ENCODE measurements at regions not wholly inside any gene's neighbourhood (a gene's known extent, or its start where the extent isn't known, plus 50 kb on each side); places are given as distances from the start of the nearest gene placed in this dataset.

DNA sequence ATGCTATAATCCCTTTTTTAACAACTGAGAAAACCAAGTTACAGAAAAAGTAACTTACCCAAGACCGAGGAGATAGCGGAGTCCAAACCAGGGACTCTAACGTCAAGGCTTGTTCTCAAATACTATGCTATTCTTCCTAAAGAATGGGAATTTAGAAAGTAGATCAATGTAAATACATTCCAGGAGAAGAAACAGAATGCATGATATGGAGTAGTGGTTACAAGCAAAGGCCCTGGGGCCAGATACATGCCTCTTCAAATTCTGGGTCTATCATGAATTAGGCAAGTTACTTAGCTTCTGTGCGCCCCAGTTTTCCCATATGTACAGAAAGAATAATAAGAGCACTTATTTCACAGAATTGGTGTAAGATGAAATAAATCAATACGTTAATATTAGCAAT lies 102.0 kb upstream of the CHMP2B start:
- Histone ChIP-seq H3K14ac (replicated peaks; ENCODE audit: low read depth, low read length) (no peak overlapping the region), H3K27ac (ENCODE audit: insufficient read depth, low read length) (no peak overlapping the region), H3K79me1 (ENCODE audit: low read depth in 1 of 2, low read length in 2 of 2) (no peaks in the 10 kb centered on the region), H4K20me1 (ENCODE audit: insufficient read depth, low read length) (no peaks in the 10 kb centered on the region), H3K4ac (ENCODE audit: low read depth, low read length) (no peak overlapping the region), H3K27me3 (ENCODE audit: control insufficient read depth, insufficient read depth, low read length) (no peaks in the 10 kb centered on the region), H4K5ac (ENCODE audit: low read depth, low read length) (no peak overlapping the region), H3K9me3 (ENCODE audit: control insufficient read depth, insufficient read depth, low read length) (no peaks in the 10 kb centered on the region), H3K36me3 (ENCODE audit: control insufficient read depth, insufficient read depth, low read length) (no peaks in the 10 kb centered on the region), H4K91ac (ENCODE audit: insufficient read depth, low read depth, low read length) (no peak overlapping the region), H3K18ac (ENCODE audit: low read depth, low read length) (no peak overlapping the region), H3K4me1 (ENCODE audit: control insufficient read depth, insufficient read depth, low read length) (no peaks in the 10 kb centered on the region), H3K9ac (ENCODE audit: low read depth, low read length) (no peak overlapping the region), H2BK5ac (ENCODE audit: low read depth, low read length, poor library complexity, severe bottlenecking) (no peak overlapping the region), H3K4me2 (ENCODE audit: low read depth, low read length) (no peak overlapping the region), H3K4me3 (ENCODE audit: insufficient read depth, low read depth, low read length) (no peak overlapping the region), H2AK5ac (ENCODE audit: low read depth, low read length) (no peak overlapping the region), H4K8ac (ENCODE audit: low read depth in 2 of 2, low read length in 2 of 2) (no peak overlapping the region), H3K23ac (ENCODE audit: low read depth, low read length) (no peak overlapping the region), H2BK15ac (ENCODE audit: low read depth, low read length) (no peak overlapping the region), H2BK20ac (ENCODE audit: low read depth, low read length) (no peak overlapping the region), H2AFZ (replicated peaks; ENCODE audit: low read length, poor library complexity) (no peak overlapping the region), H2AK9ac (replicated peaks; ENCODE audit: low read depth, low read length, poor library complexity) (no peak overlapping the region), H3K9me1 (ENCODE audit: insufficient read depth, low read length) (no peaks in the 10 kb centered on the region), H3K56ac (ENCODE audit: extremely low read depth, insufficient read depth, low read length) (no peak overlapping the region), H2BK120ac (ENCODE audit: low read depth, low read length) (no peak overlapping the region)
- intact Hi-C loops (cut with micrococcal nuclease), result loop anchor here (10.0 kb wide), 1 partner anchor 60 kb away; no protein-coding TSS in a partner anchor
- TF ChIP-seq RCOR1 (IDR thresholded peaks at IDR 0.05; ENCODE audit: insufficient replicate concordance, low read length), result no peak
- no peak for TF ChIP-seq SMC3 (IDR thresholded peaks at IDR 0.05; ENCODE audit: low read depth, low read length)
- TF ChIP-seq BHLHE40 (IDR thresholded peaks at IDR 0.05; ENCODE audit: low read depth, low read length), result no peak
- TF ChIP-seq MAFK (IDR thresholded peaks at IDR 0.05; ENCODE audit: low read depth, low read length), result no peak
- TF ChIP-seq, protein P1, sequence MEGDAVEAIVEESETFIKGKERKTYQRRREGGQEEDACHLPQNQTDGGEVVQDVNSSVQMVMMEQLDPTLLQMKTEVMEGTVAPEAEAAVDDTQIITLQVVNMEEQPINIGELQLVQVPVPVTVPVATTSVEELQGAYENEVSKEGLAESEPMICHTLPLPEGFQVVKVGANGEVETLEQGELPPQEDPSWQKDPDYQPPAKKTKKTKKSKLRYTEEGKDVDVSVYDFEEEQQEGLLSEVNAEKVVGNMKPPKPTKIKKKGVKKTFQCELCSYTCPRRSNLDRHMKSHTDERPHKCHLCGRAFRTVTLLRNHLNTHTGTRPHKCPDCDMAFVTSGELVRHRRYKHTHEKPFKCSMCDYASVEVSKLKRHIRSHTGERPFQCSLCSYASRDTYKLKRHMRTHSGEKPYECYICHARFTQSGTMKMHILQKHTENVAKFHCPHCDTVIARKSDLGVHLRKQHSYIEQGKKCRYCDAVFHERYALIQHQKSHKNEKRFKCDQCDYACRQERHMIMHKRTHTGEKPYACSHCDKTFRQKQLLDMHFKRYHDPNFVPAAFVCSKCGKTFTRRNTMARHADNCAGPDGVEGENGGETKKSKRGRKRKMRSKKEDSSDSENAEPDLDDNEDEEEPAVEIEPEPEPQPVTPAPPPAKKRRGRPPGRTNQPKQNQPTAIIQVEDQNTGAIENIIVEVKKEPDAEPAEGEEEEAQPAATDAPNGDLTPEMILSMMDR (conservative IDR thresholded peaks at IDR 0.05; ENCODE audit: low read depth, low read length), result no peak
- TF ChIP-seq CHD1 (IDR thresholded peaks at IDR 0.05; ENCODE audit: low read depth, low read length), result no peak
- TF ChIP-seq NFE2L2 (IDR thresholded peaks at IDR 0.05; ENCODE audit: low read depth, low read length), result no peak
- TF ChIP-seq USF2 (IDR thresholded peaks at IDR 0.05; ENCODE audit: low read depth, low read length), result no peak
- TF ChIP-seq MXI1 (IDR thresholded peaks at IDR 0.05; ENCODE audit: borderline replicate concordance, low read depth, low read length), result no peak
- TF ChIP-seq, protein P2, sequence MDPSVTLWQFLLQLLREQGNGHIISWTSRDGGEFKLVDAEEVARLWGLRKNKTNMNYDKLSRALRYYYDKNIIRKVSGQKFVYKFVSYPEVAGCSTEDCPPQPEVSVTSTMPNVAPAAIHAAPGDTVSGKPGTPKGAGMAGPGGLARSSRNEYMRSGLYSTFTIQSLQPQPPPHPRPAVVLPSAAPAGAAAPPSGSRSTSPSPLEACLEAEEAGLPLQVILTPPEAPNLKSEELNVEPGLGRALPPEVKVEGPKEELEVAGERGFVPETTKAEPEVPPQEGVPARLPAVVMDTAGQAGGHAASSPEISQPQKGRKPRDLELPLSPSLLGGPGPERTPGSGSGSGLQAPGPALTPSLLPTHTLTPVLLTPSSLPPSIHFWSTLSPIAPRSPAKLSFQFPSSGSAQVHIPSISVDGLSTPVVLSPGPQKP (IDR thresholded peaks at IDR 0.05; ENCODE audit: borderline replicate concordance, low read depth, low read length), result no peak
- no CpG with 5 or more reads among the region's 5 CpGs for WGBS, 2 experiments (ENCODE audit: extremely low coverage in 2 of 2, insufficient read length in 1 of 2)
- POLR2A ChIA-PET (ENCODE audit: unreplicated experiment), result no interaction called here
- no TSS peak for BruUV-seq (replicated peaks)
- DNase-seq (no peak), ATAC-seq (ENCODE audit: low read depth) (no peak)
- dilution Hi-C loops (cut with HindIII; ENCODE audit: low sequenced_read_pairs, unreplicated experiment), result no loop called here
- in situ Hi-C loops (cut with MboI; ENCODE audit: low sequenced_read_pairs), result no loop called here
- CTCF ChIA-PET, result no interaction called here
